ENCODE measurements at regions not wholly inside any gene's neighbourhood (a gene's known extent, or its start where the extent isn't known, plus 50 kb on each side); places are given as distances from the start of the nearest gene placed in this dataset.
"Not testable (repeated sequence)": the region's sequence is repeated elsewhere in the genome, so short reads cannot be mapped to it uniquely, and the experiment has no call there.

- DNase-seq: no peak
These were observed 165.9 kb upstream of the PODXL start for GRCh38 chr7:131722371-131722770.

DNA sequence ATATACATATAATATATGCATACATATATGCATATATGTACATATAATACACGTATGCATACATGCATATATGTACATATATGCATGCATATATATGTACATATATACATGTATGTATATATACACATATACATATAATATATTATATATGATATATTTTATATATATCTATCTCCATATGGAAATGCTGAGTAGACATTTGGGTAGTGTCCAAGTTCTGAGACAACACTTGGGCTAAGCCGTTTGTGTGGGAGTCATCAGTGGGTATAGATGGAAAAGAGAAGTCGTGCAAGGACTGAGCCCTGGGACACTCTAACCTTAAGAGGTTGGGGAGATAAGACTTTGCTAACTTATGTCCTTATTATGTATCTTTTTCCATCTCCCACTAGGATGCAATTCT is 165.2 kb upstream of the PODXL start:
- DNase-seq: no peak

DNA sequence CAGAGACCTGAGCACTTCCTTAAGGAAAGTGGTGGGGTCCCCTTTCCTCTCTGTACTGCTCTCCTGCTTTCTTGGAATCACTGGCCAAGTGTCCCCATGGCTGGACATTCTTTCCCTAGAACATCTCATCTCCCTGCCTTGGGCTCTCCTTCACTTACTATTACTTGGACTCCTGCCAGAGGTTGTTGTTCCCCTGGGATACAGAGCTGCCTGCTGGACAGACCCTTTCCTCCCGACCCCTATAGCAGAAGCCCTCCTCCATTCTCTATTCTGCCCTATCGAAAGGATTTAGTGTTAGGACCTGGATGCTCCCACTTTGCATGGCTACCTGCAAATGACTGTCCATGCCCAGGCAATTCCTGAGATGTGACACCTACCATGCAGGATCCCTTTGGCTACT is 164.3 kb upstream of the PODXL start:
- DNase-seq: no peak

DNA sequence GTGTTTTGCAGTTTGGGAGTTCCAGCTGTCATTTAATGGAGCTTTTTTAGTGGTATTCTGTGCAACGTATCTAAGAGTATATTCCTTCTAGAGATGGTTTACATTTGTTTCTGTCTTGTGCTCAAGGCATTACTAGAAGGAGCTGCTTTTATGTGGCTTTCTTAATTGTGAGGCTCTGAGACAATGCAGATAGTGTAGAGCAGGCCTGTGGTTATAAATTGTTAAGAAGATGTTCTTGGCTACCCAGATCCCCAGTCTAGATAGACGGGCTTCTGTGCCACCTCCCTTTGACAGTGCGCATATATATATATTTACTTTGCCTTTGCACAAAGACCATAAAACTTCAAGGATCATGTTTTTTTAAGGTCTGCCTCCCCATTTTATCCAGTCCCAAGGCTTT is 160.8 kb upstream of the PODXL start:
- DNase-seq: no peak

DNA sequence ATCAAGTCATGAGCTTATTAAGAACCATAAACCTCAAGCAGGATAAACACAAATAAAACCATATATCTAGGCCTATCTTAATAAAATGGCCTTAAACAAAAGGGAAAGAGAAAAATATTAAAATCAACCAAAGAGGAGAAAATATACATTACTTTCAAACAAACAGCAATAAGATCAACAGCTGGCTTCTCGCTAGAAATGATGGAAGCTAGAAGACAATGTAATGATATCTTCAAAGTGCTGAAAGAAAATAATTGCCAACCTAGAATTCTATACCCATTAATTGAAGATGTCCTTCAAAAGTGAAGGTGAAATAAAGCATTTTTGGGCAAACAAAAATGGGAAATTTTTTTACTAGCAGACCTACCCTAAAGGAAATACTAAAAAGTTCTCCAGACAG is 142.9 kb upstream of the PODXL start:
- no peak for DNase-seq

- DNase-seq: peak; percentile 91
These were observed 135.9 kb upstream of the PODXL start for GRCh38 chr7:131692131-131692960.

GRCh38 chr7:131691454-131692130 is 135.2 kb upstream of the PODXL start:
- DNase-seq: no peak

GRCh38 chr7:131690441-131690840 is 134.0 kb upstream of the PODXL start:
- DNase-seq: no peak

- DNase-seq: no peak
These were observed 133.3 kb upstream of the PODXL start for GRCh38 chr7:131689662-131690234.

- peak; percentile 82 for DNase-seq
These were observed 132.6 kb upstream of the PODXL start for GRCh38 chr7:131688738-131689661.

DNA sequence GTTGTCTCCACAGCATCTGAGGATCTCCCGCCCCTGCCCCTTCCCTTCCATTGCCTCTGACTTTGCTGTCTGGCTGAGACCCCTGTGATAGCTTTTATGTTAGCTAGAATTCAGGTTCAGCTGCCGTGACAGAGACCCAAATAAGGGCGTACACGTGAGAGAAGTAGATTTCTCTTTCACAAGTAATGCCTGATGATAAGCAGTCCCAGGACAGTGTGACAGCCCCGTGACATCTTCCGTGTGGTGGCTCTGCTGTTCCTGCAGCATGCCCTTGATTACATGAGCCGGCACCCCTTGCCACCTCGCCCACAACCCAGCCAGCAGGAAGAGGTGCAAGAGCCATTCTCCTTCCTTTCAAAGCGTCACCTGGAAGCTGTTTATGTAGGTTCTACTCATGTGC is 130.9 kb upstream of the PODXL start:
- no peak for DNase-seq

- no peak for DNase-seq
These were observed 130.4 kb upstream of the PODXL start for GRCh38 chr7:131686833-131687232.

DNA sequence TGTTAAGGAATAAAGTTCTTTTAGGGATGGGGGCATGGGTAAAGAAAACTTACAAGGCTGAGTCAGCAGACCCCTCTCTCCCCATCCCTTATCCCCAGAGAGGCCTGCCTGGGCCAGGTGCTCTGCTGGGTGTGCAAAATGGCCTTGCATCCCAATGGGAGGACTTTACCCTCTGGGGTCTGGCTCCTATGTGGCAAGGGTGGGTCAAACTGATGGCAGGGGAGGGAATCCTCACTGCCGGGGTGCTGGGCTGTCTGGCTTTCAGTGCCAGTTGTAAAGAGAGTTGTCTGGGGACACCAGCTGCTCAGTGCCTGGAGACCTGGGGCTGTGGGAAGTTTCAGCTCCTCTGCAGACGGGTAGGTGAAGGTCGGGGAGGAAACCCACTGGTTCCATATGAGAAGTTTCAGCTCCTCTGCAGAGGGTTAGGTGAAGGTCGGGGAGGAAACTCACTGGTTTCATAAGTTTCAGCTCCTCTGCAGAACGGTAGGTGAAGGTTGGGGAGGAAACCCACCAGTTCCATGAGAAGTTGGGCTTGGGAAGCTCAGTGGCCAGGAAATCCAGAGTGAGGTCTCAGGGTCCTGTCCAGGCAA is 127.2 kb upstream of the PODXL start:
- no peak for DNase-seq

DNA sequence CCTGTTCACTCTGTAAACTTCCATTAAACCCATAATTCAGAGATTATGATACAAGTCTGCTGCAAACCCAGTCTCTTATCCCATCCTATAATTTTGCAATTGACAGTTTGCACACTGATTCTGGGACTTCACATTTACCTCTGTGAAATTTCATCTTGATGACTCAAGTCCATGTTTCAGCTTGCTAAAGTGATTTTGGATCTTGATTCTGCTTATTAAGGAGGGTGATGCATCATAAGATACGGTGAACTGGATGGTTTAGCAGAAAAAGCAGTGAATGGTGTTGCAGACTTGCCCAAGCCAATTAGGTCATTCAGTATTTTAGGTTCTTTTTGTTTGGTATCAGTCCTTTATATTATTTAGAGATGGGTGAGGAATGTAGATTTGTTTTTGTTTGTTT is 125.5 kb upstream of the PODXL start:
- no peak for DNase-seq

GRCh38 chr7:131679071-131679470 is 122.6 kb upstream of the PODXL start:
- DNase-seq: not testable (repeated sequence)

GRCh38 chr7:131676850-131677249 is 120.4 kb upstream of the PODXL start:
- DNase-seq: not testable (repeated sequence)

GRCh38 chr7:131674131-131674530 is 117.7 kb upstream of the PODXL start:
- DNase-seq: no peak

DNA sequence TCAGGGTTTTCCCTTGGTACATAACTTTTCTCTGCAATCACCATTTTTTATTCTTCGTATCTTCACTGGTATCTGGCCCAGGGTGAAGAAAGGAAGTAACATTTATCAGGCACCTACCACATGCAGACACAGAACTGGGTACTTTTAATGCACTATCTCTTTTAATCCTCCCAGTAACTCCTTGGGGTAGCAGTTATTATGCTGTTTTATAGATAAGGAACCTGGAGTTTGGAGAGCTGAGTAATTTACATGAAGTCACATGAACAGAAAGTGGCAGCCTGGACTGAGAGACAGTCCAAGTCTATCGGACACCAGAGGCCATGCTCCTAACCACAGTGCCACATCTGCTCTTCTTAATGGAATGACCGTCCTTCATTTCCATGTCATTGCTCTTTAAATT is 117.1 kb upstream of the PODXL start:
- no peak for DNase-seq

DNA sequence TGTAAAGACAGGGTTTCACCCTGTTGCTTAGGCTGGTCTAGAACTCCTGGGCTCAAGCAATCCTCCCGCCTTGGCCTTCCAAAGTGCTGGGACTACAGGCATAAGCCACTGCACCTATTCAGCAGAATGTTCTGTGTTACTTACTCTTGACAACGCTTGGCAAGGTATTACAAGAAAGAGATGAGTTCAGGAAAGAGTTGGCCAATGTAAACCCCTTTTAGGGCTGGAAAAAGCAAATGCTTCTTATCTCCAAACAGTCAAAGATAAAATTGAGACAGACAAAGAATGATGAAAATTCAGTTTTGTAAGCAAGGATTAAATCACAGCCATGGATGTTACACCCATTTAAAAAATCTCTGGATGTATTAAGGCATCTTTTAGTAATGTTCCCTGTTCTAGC is 114.0 kb upstream of the PODXL start:
- no peak for DNase-seq

- DNase-seq: no peak
These were observed 111.3 kb upstream of the PODXL start for GRCh38 chr7:131667699-131668098.

- no peak for DNase-seq
These were observed 108.6 kb upstream of the PODXL start for GRCh38 chr7:131665021-131665420.

- no peak for DNase-seq
These were observed 108.1 kb upstream of the PODXL start for GRCh38 chr7:131664570-131664969.
